Endothelial cell (in vitro differentiated cells): ENCODE measurements at regions not wholly inside any gene's neighbourhood (a gene's known extent, or its start where the extent isn't known, plus 50 kb on each side); places are given as distances from the start of the nearest gene placed in this dataset.
A peak's percentile ranks its signal among the peaks of the same experiment; 100 is the strongest.

Source experiments
- DNase-seq: peaks from one replicate; pipeline ENCODE4 v3.0.0; 2021; ENCODE audit warnings: low spot score
- H3K27ac Mint-ChIP-seq: one replicate; pipeline ENCODE4 v1.8.0; 2021; ENCODE audit warnings: mixed read lengths, inconsistent platforms; ENCODE audit not compliant: unreplicated experiment
- H3K27me3 Mint-ChIP-seq: one replicate; pipeline ENCODE4 v1.8.0; 2021; ENCODE audit warnings: mild to moderate bottlenecking, moderate library complexity, mixed read lengths, inconsistent platforms; ENCODE audit not compliant: unreplicated experiment
- H3K36me3 Mint-ChIP-seq: one replicate; pipeline ENCODE4 v1.8.0; 2021; ENCODE audit warnings: mild to moderate bottlenecking, low read depth, mixed read lengths, inconsistent platforms; ENCODE audit not compliant: unreplicated experiment
- H3K4me1 Mint-ChIP-seq: one replicate; pipeline ENCODE4 v1.8.0; 2021; ENCODE audit warnings: mild to moderate bottlenecking, mixed read lengths, inconsistent platforms; ENCODE audit not compliant: unreplicated experiment
- H3K4me3 Mint-ChIP-seq: one replicate; pipeline ENCODE4 v1.8.0; 2021; ENCODE audit warnings: mild to moderate bottlenecking, mixed read lengths, inconsistent platforms; ENCODE audit not compliant: unreplicated experiment
- H3K9me3 Mint-ChIP-seq: one replicate; pipeline ENCODE4 v1.8.0; 2021; ENCODE audit warnings: mixed read lengths, inconsistent platforms; ENCODE audit not compliant: unreplicated experiment
- CTCF ChIP-seq: fragments of 200-600 bp; sonication (generic); IDR thresholded peaks from one replicate; pipeline ENCODE4 v1.5.0; 2021; ENCODE audit warnings: antibody characterized with exemption; ENCODE audit not compliant: unreplicated experiment

- no peak for TF ChIP-seq CTCF
- H3K36me3 Mint-ChIP-seq: peaks cover 4% of the 10 kb centered on the region
- H3K27ac Mint-ChIP-seq: no peak overlapping the region
- H3K4me1 Mint-ChIP-seq: no peaks in the 10 kb centered on the region
- no peak for DNase-seq
- peaks cover 5% of the 10 kb centered on the region for H3K27me3 Mint-ChIP-seq
- H3K9me3 Mint-ChIP-seq: no peaks in the 10 kb centered on the region
- H3K4me3 Mint-ChIP-seq: no peak overlapping the region
Measured at GRCh38 chr6:167543602-167544497, 219.0 kb downstream of the TTLL2 start.

- Mint-ChIP-seq H3K4me3 (no peak overlapping the region), H3K4me1 (no peaks in the 10 kb centered on the region), H3K9me3 (no peaks in the 10 kb centered on the region), H3K36me3 (no peaks in the 10 kb centered on the region), H3K27me3 (no peaks in the 10 kb centered on the region), H3K27ac (no peak overlapping the region)
- no peak for TF ChIP-seq CTCF
- no peak for DNase-seq
Measured at GRCh38 chr6:167546611-167547327, 221.9 kb downstream of the TTLL2 start.

- Mint-ChIP-seq H3K4me1 (no peaks in the 10 kb centered on the region), H3K27me3 (no peaks in the 10 kb centered on the region), H3K4me3 (no peak overlapping the region), H3K9me3 (no peaks in the 10 kb centered on the region), H3K36me3 (no peaks in the 10 kb centered on the region), H3K27ac (peak overlapping the region; percentile 61)
- TF ChIP-seq CTCF: no peak
- no peak for DNase-seq
Measured at GRCh38 chr6:167547328-167547692, 222.4 kb downstream of the TTLL2 start.

- DNase-seq: peak; percentile 27
- Mint-ChIP-seq H3K9me3 (no peaks in the 10 kb centered on the region), H3K4me1 (no peaks in the 10 kb centered on the region), H3K27ac (peak overlapping the region; percentile 61), H3K4me3 (no peak overlapping the region), H3K36me3 (no peaks in the 10 kb centered on the region), H3K27me3 (no peaks in the 10 kb centered on the region)
- TF ChIP-seq CTCF: no peak
Measured at GRCh38 chr6:167547751-167548150, 222.9 kb downstream of the TTLL2 start.

GRCh38 chr6:167548451-167548850 is 223.6 kb downstream of the TTLL2 start:
- Mint-ChIP-seq H3K9me3 (no peaks in the 10 kb centered on the region), H3K4me1 (no peaks in the 10 kb centered on the region), H3K4me3 (no peak overlapping the region), H3K27ac (no peak overlapping the region), H3K27me3 (peaks cover 3% of the 10 kb centered on the region), H3K36me3 (no peaks in the 10 kb centered on the region)
- DNase-seq: no peak
- TF ChIP-seq CTCF: no peak
